Mucosa of descending colon (tissue), 3 donors: ENCODE measurements at regions not wholly inside any gene's neighbourhood (a gene's known extent, or its start where the extent isn't known, plus 50 kb on each side); places are given as distances from the start of the nearest gene placed in this dataset.

Source experiments
- ATAC-seq: fragments of 200-7000 bp; cut with Tn5 transposase; one replicate; pipeline ENCODE4 v1.9.1; 2020; ENCODE audit warnings: mild to moderate bottlenecking, moderate library complexity
- DNase-seq, 3 donors: peaks; one replicate each; pipeline ENCODE4 v3.0.0-alpha.2; 2020
- H3K36me3 ChIP-seq: fragments of 200-600 bp; one replicate; pipeline ENCODE4 v1.8.0; 2021; ENCODE audit warnings: low read depth, mild to moderate bottlenecking
- H3K4me1 ChIP-seq: fragments of 200-600 bp; one replicate; pipeline ENCODE4 v1.8.0; 2021; ENCODE audit warnings: low read depth, mild to moderate bottlenecking
- H3K4me3 ChIP-seq: fragments of 200-600 bp; one replicate; pipeline ENCODE4 v1.8.0; 2021; ENCODE audit warnings: mild to moderate bottlenecking
- H3K9me3 ChIP-seq: fragments of 200-600 bp; one replicate; pipeline ENCODE4 v1.8.0; 2021; ENCODE audit warnings: mild to moderate bottlenecking
- intact Hi-C, 2 donors: fragments of 100-400 bp; cut with DNase I in 1 of 2; cut with micrococcal nuclease in 1 of 2; formaldehyde crosslinking; loops; one replicate each; pipeline versions ENCODE4 v1.11.0 to v1.11.1; 2022; cut with DNase I, micrococcal nuclease
- TF ChIP-seq, protein P1 (sequence below): fragments of 200-600 bp; IDR thresholded peaks from one replicate; pipeline ENCODE4 v1.8.0; 2022; ENCODE audit warnings: antibody characterized with exemption, mild to moderate bottlenecking
- donor health status: DM: no; HTN: no; CAD: no; lungs with moderate emphysema.
- donor health status: DM: no; HTN: no; CAD: no.
- donor health status: DM: no; HTN: yes; CAD: no.

DNA sequence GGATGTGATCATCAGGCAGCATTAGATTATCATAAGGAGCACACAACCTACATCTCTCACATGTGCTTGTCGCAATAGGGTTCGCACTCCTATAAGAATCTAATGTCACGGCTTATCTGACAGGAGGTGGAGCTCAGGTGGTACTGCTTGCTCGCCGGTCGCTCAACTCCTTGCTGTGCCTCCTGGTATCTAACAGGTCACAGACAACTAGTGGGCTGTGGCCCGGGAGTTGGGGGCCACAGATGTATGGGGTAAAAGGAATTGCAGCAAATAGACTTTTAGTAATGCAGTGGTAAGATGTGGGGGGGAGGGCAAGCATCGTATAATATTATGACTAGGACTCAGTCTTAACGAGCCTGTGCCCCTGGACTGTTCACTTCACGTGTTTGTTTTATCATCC, 624.8 kb downstream of the CENPC start:
- intact Hi-C loops = no loop called here
- no peaks in the 10 kb centered on the region for H3K4me1 ChIP-seq
- DNase-seq (no peak), ATAC-seq (no peak)
- H3K36me3 ChIP-seq = no peaks in the 10 kb centered on the region
- TF ChIP-seq, protein P1, sequence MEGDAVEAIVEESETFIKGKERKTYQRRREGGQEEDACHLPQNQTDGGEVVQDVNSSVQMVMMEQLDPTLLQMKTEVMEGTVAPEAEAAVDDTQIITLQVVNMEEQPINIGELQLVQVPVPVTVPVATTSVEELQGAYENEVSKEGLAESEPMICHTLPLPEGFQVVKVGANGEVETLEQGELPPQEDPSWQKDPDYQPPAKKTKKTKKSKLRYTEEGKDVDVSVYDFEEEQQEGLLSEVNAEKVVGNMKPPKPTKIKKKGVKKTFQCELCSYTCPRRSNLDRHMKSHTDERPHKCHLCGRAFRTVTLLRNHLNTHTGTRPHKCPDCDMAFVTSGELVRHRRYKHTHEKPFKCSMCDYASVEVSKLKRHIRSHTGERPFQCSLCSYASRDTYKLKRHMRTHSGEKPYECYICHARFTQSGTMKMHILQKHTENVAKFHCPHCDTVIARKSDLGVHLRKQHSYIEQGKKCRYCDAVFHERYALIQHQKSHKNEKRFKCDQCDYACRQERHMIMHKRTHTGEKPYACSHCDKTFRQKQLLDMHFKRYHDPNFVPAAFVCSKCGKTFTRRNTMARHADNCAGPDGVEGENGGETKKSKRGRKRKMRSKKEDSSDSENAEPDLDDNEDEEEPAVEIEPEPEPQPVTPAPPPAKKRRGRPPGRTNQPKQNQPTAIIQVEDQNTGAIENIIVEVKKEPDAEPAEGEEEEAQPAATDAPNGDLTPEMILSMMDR = no peak
- peaks cover 6% of the 10 kb centered on the region for H3K9me3 ChIP-seq
- H3K4me3 ChIP-seq = no peak overlapping the region

DNA sequence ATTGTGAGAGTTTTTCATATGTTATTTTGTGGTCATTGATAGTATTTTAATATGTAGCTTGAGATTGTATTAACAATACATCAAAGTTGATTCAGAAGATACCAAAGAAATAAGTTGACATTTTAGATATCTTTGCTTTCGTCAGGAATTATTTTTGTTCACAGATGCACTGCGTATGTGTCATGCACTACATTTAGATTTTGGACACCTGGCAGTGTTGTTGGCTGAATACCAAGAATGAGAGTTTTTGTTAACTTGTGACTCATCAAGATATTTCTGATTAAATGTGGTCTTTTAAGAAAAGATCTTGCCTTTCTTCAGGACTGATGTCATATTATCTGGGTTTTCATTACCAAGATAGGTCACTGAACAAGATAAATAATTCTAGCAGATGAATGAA, 633.4 kb downstream of the CENPC start:
- ATAC-seq (no peak), DNase-seq (no peak)
- Histone ChIP-seq H3K4me1 (no peaks in the 10 kb centered on the region), H3K36me3 (no peaks in the 10 kb centered on the region), H3K9me3 (peaks cover 11% of the 10 kb centered on the region), H3K4me3 (no peak overlapping the region)
- TF ChIP-seq, protein P1 = no peak
- intact Hi-C loops = no loop called here

GRCh38 chr4:66906314-66906713, 639.0 kb downstream of the CENPC start:
- intact Hi-C loops = no loop called here
- DNase-seq (no peak), ATAC-seq (no peak)
- Histone ChIP-seq H3K36me3 (no peaks in the 10 kb centered on the region), H3K4me1 (no peaks in the 10 kb centered on the region), H3K4me3 (no peak overlapping the region), H3K9me3 (peaks cover 2% of the 10 kb centered on the region)
- TF ChIP-seq, protein P1 = no peak

- H3K36me3 ChIP-seq = no peaks in the 10 kb centered on the region
- DNase-seq = peak in 1 of 3 donors; percentile 34
- peaks cover 22% of the 10 kb centered on the region for H3K9me3 ChIP-seq
- intact Hi-C loops = no loop called here
- no peaks in the 10 kb centered on the region for H3K4me1 ChIP-seq
- TF ChIP-seq, protein P1 = no peak
- no peak overlapping the region for H3K4me3 ChIP-seq
- no peak for ATAC-seq
These were observed 645.8 kb downstream of the CENPC start for GRCh38 chr4:66899422-66900065.

DNA sequence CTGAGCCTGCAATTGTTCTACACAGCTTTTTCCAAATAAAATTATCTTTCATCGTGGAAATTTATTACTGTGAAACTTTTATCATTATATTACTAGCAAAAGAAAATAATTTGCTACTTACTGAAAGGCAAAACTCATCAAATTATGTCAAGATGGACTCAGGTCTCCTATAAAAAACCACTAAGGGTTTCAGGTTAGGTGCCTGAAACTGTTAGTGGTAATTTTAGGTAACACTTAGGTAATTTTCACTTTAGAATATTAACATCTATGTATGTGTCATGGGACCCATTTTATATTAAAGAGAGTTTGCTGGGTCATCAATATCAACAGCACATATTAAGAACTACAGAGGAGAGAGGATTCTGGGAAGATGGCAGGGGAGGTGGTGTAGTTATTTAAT, 651.5 kb downstream of the CENPC start:
- Histone ChIP-seq H3K9me3 (peaks cover 8% of the 10 kb centered on the region), H3K36me3 (no peaks in the 10 kb centered on the region), H3K4me1 (no peaks in the 10 kb centered on the region), H3K4me3 (no peak overlapping the region)
- DNase-seq = no peak
- intact Hi-C loops = no loop called here
- ATAC-seq = no peak
- TF ChIP-seq, protein P1 = no peak

- ATAC-seq (no peak), DNase-seq (no peak)
- TF ChIP-seq, protein P1 = no peak
- Histone ChIP-seq H3K9me3 (peaks cover 10% of the 10 kb centered on the region), H3K36me3 (no peaks in the 10 kb centered on the region), H3K4me3 (no peak overlapping the region), H3K4me1 (no peaks in the 10 kb centered on the region)
- intact Hi-C loops = no loop called here
These were observed 658.2 kb downstream of the CENPC start for GRCh38 chr4:66887061-66887460.
